IMR-90 (cell line): ENCODE measurements at regions not wholly inside any gene's neighbourhood (a gene's known extent, or its start where the extent isn't known, plus 50 kb on each side); places are given as distances from the start of the nearest gene placed in this dataset.
A peak's percentile ranks its signal among the peaks of the same experiment; 100 is the strongest.

Experiments
- BHLHE40 ChIP-seq: fragments of 150-350 bp; IDR thresholded peaks from 2 replicates; pipeline ENCODE4 v1.6.1; 2016; ENCODE audit warnings: mild to moderate bottlenecking, low read depth, low read length
- CEBPB ChIP-seq: IDR thresholded peaks from 2 replicates; pipeline ENCODE4 v1.6.1; 2012; ENCODE audit warnings: low read depth, low read length, improper control_type of control experiment
- CHD1 ChIP-seq: IDR thresholded peaks from 2 replicates; pipeline ENCODE4 v1.6.1; 2012; ENCODE audit warnings: low read depth, low read length, improper control_type of control experiment
- CTCF ChIP-seq: conservative IDR thresholded peaks from 2 replicates; pipeline ENCODE4 v1.5.1; 2012; ENCODE audit warnings: mild to moderate bottlenecking, low read depth, low read length, improper control_type of control experiment
- FOS ChIP-seq: fragments of 150-350 bp; IDR thresholded peaks from 2 replicates; pipeline ENCODE4 v1.6.1; 2016; ENCODE audit warnings: low read depth, low read length
- MAFK ChIP-seq: IDR thresholded peaks from 2 replicates; pipeline ENCODE4 v1.6.1; 2012; ENCODE audit warnings: low read depth, low read length, improper control_type of control experiment
- MXI1 ChIP-seq: IDR thresholded peaks from 2 replicates; pipeline ENCODE4 v1.6.1; 2012; ENCODE audit warnings: low read depth, mild to moderate bottlenecking, low read length, moderate library complexity, borderline replicate concordance
- POLR2A ChIP-seq: IDR thresholded peaks from 2 replicates; pipeline ENCODE4 v1.6.1; 2012; ENCODE audit warnings: mild to moderate bottlenecking, low read depth, low read length
- RAD21 ChIP-seq: IDR thresholded peaks from 2 replicates; pipeline ENCODE4 v1.6.1; 2012; ENCODE audit warnings: low read length, improper control_type of control experiment
- RCOR1 ChIP-seq: IDR thresholded peaks from 2 replicates; pipeline ENCODE4 v1.6.1; 2012; ENCODE audit warnings: mild to moderate bottlenecking, low read length, improper control_type of control experiment; ENCODE audit not compliant: insufficient replicate concordance
- RFX5 ChIP-seq: IDR thresholded peaks from 2 replicates; pipeline ENCODE4 v1.8.0; 2012; ENCODE audit warnings: low read depth, mild to moderate bottlenecking, low read length, moderate library complexity
- SMC3 ChIP-seq: fragments of 150-350 bp; IDR thresholded peaks from 2 replicates; pipeline ENCODE4 v1.6.1; 2016; ENCODE audit warnings: low read depth, mild to moderate bottlenecking, antibody characterized with exemption, low read length, moderate library complexity
- USF2 ChIP-seq: fragments of 150-350 bp; IDR thresholded peaks from 2 replicates; pipeline ENCODE4 v1.6.1; 2017; ENCODE audit warnings: mild to moderate bottlenecking, antibody characterized with exemption, low read length, low read depth

GRCh38 chr1:194802572-194802971 lies 1616.2 kb upstream of the B3GALT2 start:
- no peak for TF ChIP-seq CTCF
- no peak for TF ChIP-seq RFX5
- TF ChIP-seq SMC3: no peak
- TF ChIP-seq POLR2A: no peak
- TF ChIP-seq USF2: no peak
- TF ChIP-seq RAD21: no peak
- peak; percentile 86 for TF ChIP-seq MAFK
- TF ChIP-seq FOS: no peak
- TF ChIP-seq RCOR1: no peak
- TF ChIP-seq CEBPB: no peak
- TF ChIP-seq MXI1: no peak
- no peak for TF ChIP-seq BHLHE40
- no peak for TF ChIP-seq CHD1
